Right cardiac atrium (tissue), 5 donors: ENCODE measurements at regions not wholly inside any gene's neighbourhood (a gene's known extent, or its start where the extent isn't known, plus 50 kb on each side); places are given as distances from the start of the nearest gene placed in this dataset.

ENCODE experiments used
- ATAC-seq, 2 donors: fragments of 200-7000 bp; cut with Tn5 transposase; one replicate each; pipeline versions ENCODE4 v1.8.0 to v1.9.1; 2020; ENCODE audit warnings: moderate library complexity in 2 of 2, mild to moderate bottlenecking in 1 of 2
- DNase-seq, 3 donors: peaks; one replicate each; pipeline ENCODE4 v3.0.0-alpha.2; 2020
- H3K27ac ChIP-seq: one replicate; pipeline ENCODE4 v1.5.1; 2013; ENCODE audit warnings: mild to moderate bottlenecking, low read length, control low read depth, moderate library complexity
- H3K27me3 ChIP-seq: one replicate; pipeline ENCODE4 v1.6.1; 2013; ENCODE audit not compliant: control insufficient read depth, insufficient read depth
- H3K4me1 ChIP-seq: one replicate; pipeline ENCODE4 v1.6.1; 2013; ENCODE audit warnings: low read length; ENCODE audit not compliant: control insufficient read depth, insufficient read depth
- H3K4me3 ChIP-seq: one replicate; pipeline ENCODE4 v1.5.1; 2013; ENCODE audit warnings: low read length, control low read depth
- H3K9me3 ChIP-seq: one replicate; pipeline ENCODE4 v1.6.1; 2013; ENCODE audit warnings: low read length; ENCODE audit not compliant: control insufficient read depth
- WGBS: extraction: QIAGEN DNeasy Blood & Tissue Kit; methylation state at CpG from one replicate; pipeline ENCODE4 v1.1.7; 2013; 5-methylcytosine and 5-hydroxymethylcytosine counted together
- intact Hi-C, 4 donors: fragments of 100-400 bp; cut with DNase I; formaldehyde crosslinking; loops; one replicate each; pipeline versions ENCODE4 v1.11.0 to v1.14.0; 2022 to 2023
- donor health status: healthy with polysubstance abuse.
- donor health status: DM: no; HTN: yes; CAD: no.
- donor health status: DM: no; HTN: no; CAD: no.
- donor health status: DM: no; HTN: yes; CAD: no; lungs with severe emphysema.
- donor health status: DM: yes; HTN: yes; CAD: no.

- intact Hi-C loops: no loop called here
- Histone ChIP-seq H3K4me1 (no peaks in the 10 kb centered on the region), H3K9me3 (no peaks in the 10 kb centered on the region), H3K27me3 (no peaks in the 10 kb centered on the region), H3K27ac (no peak overlapping the region), H3K4me3 (no peak overlapping the region)
- DNase-seq (no peak), ATAC-seq (no peak)
These were observed 267.3 kb downstream of the NR2F1-AS1 start for GRCh38 chr5:93313672-93314071.

DNA sequence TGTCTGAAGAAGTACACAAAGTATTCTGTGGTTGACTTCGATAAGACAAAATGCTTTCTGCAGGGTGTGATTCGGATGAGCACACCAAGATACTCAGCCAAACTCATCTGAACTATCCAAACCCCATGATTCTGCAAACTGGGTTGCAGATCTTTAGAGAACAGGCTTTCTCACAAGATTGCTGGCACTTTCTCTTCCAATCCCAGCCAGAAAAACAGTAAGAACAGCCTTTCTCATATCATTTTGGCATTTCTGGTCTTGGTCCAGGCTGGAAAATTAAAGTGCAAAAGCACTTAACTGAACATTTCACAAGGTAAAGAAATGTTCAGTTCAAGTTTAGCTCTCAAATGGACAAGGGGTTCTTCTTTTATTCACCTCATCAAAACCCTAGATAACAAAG is 269.1 kb downstream of the NR2F1-AS1 start:
- Histone ChIP-seq H3K27me3 (no peaks in the 10 kb centered on the region), H3K4me3 (no peak overlapping the region), H3K27ac (no peak overlapping the region), H3K9me3 (no peaks in the 10 kb centered on the region), H3K4me1 (no peaks in the 10 kb centered on the region)
- 26% methylated on average over 2 of the region's 2 CpGs for WGBS
- intact Hi-C loops: no loop called here
- peak in 1 of 3 donors; percentile 16 for DNase-seq
- peak; percentile 52 to 84 for ATAC-seq

DNA sequence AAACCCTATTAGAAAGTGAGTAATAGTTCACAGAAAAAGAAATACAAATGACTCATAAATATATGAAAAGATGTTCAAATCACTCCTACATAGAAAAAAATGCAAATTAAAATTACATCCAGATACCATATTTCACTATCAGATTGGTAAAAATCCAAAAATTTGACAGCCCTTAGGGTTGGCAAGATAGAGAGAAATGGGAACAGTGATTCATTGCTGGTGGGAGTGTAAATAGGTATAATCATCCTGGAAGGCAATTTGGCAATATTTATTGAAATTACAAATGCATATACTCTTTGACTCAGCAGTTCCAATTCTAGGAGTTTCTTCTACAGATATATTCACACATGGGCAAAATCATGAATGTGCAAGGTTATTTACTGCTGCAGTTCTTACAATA is 273.5 kb downstream of the NR2F1-AS1 start:
- Histone ChIP-seq H3K9me3 (no peaks in the 10 kb centered on the region), H3K27ac (no peak overlapping the region), H3K4me1 (no peaks in the 10 kb centered on the region), H3K27me3 (no peaks in the 10 kb centered on the region), H3K4me3 (no peak overlapping the region)
- DNase-seq: no peak
- intact Hi-C loops: no loop called here
- no peak for ATAC-seq

DNA sequence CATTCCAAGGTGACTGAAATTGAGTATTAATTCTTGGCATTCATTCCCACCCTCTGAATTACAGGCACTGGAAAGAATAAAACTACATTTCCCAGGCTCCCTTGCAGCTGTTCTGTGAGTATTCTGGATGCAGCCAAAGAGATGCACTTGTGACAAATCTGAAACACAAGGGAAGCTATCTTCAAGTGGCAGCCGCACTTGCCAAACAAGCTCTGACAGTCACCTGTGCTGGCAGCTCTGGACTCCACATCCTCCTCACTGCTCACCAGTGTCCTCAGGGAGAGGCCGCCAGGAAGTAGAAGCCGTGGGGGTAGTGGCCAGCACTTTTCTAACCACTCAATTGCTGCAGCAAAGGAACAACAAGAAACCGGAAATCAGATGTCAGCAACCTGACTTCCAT is 275.0 kb downstream of the NR2F1-AS1 start:
- H3K9me3 ChIP-seq: no peaks in the 10 kb centered on the region
- peak; percentile 45 to 68 for ATAC-seq

GRCh38 chr5:93304456-93305250 is 276.4 kb downstream of the NR2F1-AS1 start:
- Histone ChIP-seq H3K4me3 (no peak overlapping the region), H3K27ac (no peak overlapping the region), H3K27me3 (no peaks in the 10 kb centered on the region), H3K9me3 (no peaks in the 10 kb centered on the region), H3K4me1 (no peaks in the 10 kb centered on the region)
- peak in 1 of 2 donors; percentile 68 for ATAC-seq
- intact Hi-C loops: no loop called here
- 55% methylated on average over 3 of the region's 3 CpGs for WGBS
- peak in 1 of 3 donors; percentile 21 for DNase-seq

More for the DNA sequence above, 275.0 kb downstream of the NR2F1-AS1 start:
- peak in 2 of 3 donors; percentile 31 to 47 for DNase-seq
- Histone ChIP-seq H3K27ac (no peak overlapping the region), H3K4me3 (no peak overlapping the region), H3K4me1 (no peaks in the 10 kb centered on the region), H3K27me3 (no peaks in the 10 kb centered on the region)
- intact Hi-C loops: no loop called here
- 37% methylated on average over 4 of the region's 4 CpGs for WGBS

DNA sequence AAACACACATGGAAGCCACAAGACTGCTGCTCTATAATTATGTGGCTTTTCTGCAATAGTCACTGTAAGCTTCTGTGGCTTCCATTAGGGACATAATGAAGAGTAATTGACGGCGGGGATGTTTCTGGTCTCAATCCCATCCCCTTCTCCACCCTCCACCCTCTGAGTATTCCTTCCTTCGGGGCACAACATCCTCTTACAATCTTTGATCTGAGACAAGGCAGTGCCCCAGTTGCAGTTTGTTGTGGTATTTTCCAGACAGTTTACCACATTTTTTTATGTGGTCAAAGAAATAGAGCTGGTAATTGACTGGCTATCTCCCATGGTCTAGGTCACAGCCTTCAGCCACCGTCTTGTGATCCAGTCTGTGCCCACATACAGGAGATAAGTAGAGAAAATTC is 277.7 kb downstream of the NR2F1-AS1 start:
- no peak overlapping the region for H3K27ac ChIP-seq
- 66% methylated on average over 4 of the region's 4 CpGs for WGBS
- intact Hi-C loops: no loop called here
- H3K4me1 ChIP-seq: no peaks in the 10 kb centered on the region
- no peaks in the 10 kb centered on the region for H3K9me3 ChIP-seq
- DNase-seq: no peak
- no peak overlapping the region for H3K4me3 ChIP-seq
- H3K27me3 ChIP-seq: no peaks in the 10 kb centered on the region
- no peak for ATAC-seq

- H3K4me1 ChIP-seq: no peaks in the 10 kb centered on the region
- no peaks in the 10 kb centered on the region for H3K27me3 ChIP-seq
- ATAC-seq: no peak
- intact Hi-C loops: no loop called here
- H3K9me3 ChIP-seq: no peaks in the 10 kb centered on the region
- no peak overlapping the region for H3K4me3 ChIP-seq
- WGBS: 59% methylated on average over 4 of the region's 4 CpGs
- H3K27ac ChIP-seq: no peak overlapping the region
- no peak for DNase-seq
These were observed 278.3 kb downstream of the NR2F1-AS1 start for GRCh38 chr5:93302711-93303110.

DNA sequence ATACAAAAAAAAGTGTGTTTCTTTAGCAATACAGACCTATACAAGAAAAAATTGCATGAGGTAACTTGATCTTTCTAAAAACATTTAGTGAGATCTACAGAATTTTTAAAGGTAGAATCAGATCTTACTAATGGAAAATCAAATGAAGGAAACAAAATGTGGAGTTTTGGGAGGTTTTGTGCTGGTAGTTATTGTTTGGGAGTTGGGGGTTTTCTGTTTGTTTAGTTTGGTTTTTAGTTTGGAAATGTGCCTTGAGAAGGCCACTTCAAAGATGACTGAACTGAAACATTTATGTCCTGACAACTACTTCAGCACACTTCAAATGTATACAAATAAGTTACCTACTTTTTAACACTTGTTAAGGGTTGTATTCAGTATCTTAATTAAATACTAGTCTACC is 280.1 kb downstream of the NR2F1-AS1 start:
- H3K4me1 ChIP-seq: no peaks in the 10 kb centered on the region
- H3K27ac ChIP-seq: no peak overlapping the region
- no peaks in the 10 kb centered on the region for H3K9me3 ChIP-seq
- ATAC-seq (no peak), DNase-seq (no peak)
- no peak overlapping the region for H3K4me3 ChIP-seq
- H3K27me3 ChIP-seq: no peaks in the 10 kb centered on the region
- intact Hi-C loops: no loop called here

GRCh38 chr5:93300309-93300923 is 280.6 kb downstream of the NR2F1-AS1 start:
- intact Hi-C loops: no loop called here
- WGBS: 84% methylated on average over 8 of the region's 8 CpGs

DNA sequence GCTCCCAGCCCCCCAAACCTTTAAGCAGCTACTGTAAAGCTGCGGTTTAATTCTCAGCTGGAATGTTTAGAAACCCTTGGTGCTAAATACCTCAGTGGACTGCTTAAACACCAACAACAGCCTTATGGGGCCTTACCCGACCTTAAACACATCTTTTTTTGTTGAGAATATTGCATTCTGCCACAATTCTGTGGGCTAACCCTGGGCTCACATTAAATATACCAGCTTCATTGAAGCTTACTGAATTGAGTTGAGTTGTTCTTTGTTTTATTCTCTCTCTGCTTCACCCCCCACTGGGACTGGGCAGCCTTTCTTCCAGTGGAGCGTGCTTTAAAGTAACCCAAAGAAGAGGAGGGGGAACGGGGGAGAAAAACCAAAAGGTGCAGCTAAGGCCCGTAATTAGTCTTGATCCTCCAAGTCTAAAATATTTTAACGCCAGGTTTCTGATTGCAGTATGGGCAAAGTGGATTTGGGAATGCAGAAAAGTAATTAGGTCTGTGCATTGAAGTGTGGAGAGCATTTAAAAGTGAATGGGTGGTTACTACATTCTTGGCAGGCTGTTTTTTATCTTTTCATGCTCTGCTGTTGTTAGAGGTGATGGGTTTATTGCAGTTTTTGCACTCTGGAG is 281.2 kb downstream of the NR2F1-AS1 start:
- intact Hi-C loops: no loop called here
- DNase-seq (no peak), ATAC-seq (no peak)
- Histone ChIP-seq H3K4me1 (no peaks in the 10 kb centered on the region), H3K4me3 (no peak overlapping the region), H3K27me3 (no peaks in the 10 kb centered on the region), H3K27ac (no peak overlapping the region), H3K9me3 (no peaks in the 10 kb centered on the region)
- 80% methylated on average over 6 of the region's 6 CpGs for WGBS

More at GRCh38 chr5:93300309-93300923, 280.6 kb downstream of the NR2F1-AS1 start:
- no peaks in the 10 kb centered on the region for H3K27me3 ChIP-seq
- H3K9me3 ChIP-seq: no peaks in the 10 kb centered on the region
- ATAC-seq (no peak), DNase-seq (no peak)
- H3K4me3 ChIP-seq: no peak overlapping the region
- no peak overlapping the region for H3K27ac ChIP-seq
- no peaks in the 10 kb centered on the region for H3K4me1 ChIP-seq

GRCh38 chr5:93297116-93297515 is 283.9 kb downstream of the NR2F1-AS1 start:
- DNase-seq (no peak), ATAC-seq (no peak)
- intact Hi-C loops: no loop called here
- Histone ChIP-seq H3K27ac (no peak overlapping the region), H3K9me3 (no peaks in the 10 kb centered on the region), H3K27me3 (no peaks in the 10 kb centered on the region), H3K4me1 (no peaks in the 10 kb centered on the region), H3K4me3 (no peak overlapping the region)
- WGBS: 88% methylated on average over 2 of the region's 2 CpGs
